HG03108 (cell line): ENCODE measurements at regions not wholly inside any gene's neighbourhood (a gene's known extent, or its start where the extent isn't known, plus 50 kb on each side); places are given as distances from the start of the nearest gene placed in this dataset.

ENCODE experiments used
- ATAC-seq: cut with Tn5 transposase; IDR thresholded peaks from one replicate; pipeline ENCODE4 v1.9.1; 2021; ENCODE audit warnings: moderate library complexity; ENCODE audit not compliant: unreplicated experiment

DNA sequence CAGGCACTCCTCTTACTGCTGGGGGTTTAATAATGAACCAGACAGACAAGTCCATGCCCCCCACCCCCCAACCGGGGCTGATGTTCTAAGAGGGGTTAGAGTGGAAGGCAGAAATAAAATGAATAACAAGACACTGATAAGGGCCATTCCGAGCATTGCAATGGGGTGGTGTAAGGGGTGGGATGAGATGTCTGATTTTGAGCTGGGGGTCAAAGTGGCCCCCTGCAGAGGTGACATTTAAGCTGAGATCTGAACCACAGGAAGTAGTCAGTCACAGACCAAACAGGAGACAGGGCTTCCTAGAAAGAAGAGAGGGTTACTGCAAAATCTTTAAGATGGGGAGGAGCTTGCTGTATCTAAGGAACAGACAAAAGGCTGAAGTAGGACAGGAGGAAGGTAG lies 180.6 kb upstream of the SH3BP4 start:
- ATAC-seq = no peak

DNA sequence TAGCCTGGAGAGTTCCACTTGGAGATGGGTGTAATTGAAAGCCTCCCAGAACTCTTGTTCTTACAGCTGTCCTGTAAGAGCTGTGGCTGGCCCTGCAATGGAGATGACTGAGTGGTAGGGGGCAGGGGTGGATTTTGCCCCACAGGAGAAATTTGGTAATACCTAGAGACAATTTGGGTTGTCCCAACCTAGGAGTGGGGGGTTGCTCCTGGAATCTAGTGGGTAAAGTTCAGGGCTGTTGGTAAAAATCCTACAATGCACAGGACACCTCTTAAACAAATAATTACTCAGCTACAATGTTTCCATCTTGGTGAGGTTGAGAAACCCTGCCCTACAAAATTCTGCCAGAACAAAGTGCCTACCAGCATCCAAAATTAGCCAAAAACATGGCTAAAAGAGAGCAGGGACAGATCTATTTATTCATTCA lies 181.1 kb upstream of the SH3BP4 start:
- no peak for ATAC-seq

DNA sequence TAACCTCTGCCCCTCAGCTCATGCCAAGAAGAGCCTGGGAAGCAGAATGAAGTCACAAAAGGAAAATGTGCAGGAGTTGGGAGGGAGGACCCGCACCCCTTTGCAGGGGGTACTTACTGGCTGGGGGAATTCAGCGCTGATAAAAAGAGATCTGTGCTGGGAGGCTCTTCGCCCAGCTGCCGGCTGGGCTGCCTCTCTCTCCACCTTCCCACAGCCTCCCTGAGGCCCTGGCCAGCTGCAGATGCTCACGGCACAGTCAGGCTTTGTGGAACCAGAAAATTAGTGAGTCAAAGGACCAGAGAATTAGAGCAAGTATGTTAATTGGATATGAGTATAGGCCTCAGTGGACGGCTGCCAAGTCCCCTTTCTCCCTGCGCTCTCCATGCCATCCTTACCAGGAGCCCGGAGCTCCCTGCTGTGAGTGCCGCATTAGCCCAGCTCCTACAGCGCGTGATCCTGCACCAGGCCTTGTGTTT lies 181.7 kb upstream of the SH3BP4 start:
- ATAC-seq = no peak

DNA sequence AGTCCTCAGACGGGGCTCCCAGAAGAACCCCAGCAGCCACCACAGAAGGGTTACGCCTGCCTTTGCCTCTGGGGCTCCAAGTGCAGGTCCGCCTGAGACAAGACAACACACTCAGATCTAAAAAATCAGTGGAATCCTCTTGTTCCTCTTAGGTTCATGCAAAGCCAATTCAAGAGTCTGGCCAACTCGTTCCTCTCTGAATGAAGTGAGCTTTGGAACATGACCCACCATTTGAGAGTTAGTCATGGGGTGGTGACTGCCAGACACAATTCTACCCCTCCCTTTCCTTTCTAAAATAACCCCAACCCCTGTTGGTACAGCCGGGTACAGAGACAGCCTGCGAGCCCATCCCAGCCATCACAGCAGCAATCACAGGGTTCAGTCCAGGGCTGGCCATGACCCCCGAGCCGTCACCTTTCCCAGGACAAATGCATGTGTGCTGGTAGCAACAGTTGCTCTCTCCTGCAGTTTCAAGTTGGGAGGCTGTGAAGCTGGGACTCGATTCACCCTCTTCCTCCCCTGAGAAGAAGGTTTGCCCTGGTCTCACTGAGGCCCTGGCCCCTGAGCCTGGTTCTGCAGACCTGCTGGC lies 183.1 kb upstream of the SH3BP4 start:
- no peak for ATAC-seq

DNA sequence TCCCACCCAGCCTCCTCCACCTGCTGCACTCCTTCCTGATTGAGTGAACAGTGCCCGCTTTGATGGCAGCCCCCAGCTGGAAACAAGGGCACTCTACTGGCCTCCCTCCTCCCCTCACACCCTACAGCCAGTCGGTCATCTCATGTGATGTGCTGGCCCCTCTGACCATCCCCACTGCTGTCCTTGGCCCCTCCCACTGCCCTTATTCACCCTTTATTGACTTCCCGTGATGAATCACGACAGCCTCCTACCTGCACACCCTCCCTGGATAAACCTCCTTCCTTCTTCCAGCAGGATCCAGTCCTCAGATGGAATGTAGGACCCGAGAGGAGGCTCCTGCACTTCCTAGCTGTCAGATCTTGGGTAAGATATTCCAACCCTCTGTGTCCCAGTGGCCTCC lies 186.5 kb upstream of the SH3BP4 start:
- no peak for ATAC-seq

DNA sequence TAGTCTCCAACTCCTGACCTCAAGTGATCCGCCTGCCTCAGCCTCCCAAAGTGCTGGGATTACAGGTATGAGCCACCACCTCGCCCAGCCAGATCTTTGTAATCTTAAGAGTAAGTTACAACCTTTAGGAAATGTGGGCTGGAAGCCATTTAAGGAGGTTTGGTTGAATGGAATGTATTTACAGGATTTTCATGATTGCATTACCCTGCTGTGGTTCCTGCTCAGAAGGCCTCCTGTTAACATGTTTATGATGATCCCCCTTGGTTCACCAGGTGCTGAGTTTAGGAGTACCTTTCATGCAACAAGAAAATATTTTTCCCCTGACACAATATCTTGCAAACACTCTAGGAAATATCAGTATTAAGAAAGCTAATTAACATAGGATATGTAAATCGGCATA lies 187.4 kb upstream of the SH3BP4 start:
- no peak for ATAC-seq

DNA sequence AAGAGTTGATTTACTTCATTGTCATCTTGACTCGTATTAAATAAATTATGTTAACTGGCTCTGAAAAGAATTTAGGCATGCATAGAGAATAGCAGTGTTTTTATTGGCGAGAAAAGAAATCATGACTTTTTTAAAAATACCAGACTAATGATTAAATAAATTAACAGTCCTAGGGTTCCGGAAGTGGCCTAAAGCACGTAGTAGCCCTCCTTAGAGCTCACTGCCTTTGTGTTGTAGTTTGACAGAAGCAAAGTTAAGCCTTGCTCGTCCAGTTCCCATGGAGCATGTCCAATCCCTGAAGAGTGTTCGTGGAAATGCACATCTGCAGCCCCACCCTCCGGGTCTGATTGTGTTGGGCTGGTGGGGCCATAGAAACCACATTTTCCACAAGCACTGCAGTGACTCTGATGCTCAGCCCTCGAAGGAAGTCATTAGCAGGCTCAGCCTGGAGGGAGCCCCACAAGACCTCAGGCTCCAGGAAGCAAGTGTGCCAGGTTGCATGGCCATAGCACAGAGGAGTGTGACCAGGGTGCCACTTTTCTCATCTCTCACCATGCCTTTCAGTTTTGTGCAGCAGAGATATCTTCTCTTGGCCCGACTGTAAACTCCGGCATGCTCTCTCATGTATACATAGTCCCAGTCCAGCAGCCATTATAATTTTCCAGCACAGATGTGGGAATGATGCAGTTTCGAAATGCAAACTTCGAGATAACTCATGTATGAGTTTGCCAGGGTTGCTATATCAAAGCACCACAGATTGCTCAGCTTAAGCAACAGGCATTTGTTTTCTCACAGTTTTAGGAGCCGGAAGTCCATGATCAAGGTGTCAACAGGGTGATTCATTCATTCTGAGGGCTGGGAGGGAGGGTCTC lies 188.6 kb upstream of the SH3BP4 start:
- no peak for ATAC-seq

DNA sequence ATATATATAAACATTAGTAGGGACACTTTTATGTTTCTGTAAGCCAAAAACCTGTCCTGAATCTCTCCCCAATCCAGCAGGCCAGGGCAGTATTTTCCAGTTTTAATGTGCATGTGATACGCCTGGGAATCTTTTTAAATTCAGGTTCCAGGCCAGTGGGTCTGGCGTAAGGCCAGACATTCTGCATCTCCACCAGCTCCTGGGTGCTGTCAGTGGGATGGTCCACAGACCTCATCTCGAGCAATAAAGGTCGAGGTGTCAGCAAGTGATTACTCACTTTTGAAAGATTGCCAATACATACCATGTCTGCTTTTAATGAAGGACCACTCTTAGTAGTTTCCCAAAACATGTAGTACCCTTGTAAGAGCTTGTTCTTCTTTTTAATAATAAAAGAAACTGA lies 189.9 kb upstream of the SH3BP4 start:
- ATAC-seq = no peak

DNA sequence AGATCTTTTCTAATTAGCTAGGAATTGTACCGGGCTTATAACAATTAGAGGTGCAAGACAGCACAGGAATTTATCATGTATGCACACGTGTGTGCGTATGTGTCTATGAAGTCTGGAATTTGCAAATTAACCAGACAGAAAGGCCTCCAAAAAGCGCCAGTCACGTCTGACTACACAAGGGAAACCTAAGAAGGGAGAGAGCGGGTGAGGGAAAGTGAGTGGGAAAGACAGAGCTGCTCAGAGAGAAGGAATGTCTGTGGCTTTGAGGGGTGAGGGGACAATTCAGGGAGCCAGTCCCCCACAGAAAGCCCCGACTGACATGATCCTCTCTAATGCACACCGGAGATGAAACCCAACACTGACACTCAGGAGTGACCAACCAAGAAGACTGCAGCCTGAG lies 197.7 kb upstream of the SH3BP4 start:
- no peak for ATAC-seq

DNA sequence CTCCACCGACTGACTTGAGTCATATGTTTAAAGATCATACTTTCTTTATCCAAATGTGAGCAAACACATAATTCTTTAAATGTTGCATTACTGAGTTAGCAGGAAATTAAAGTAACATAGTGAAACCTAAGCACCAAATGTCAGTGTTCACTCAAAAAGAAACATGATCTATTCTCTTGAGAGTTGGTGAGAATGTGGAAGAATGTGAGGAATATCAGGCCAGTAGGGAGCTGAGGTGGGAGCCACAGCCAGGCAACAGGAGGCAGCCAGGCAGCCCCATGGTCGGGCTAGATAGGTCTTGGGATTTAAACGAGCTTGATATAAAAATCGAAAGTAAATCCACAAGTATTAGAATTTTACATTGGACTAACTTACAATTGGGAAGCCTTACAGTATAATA lies 198.1 kb upstream of the SH3BP4 start:
- ATAC-seq = no peak

DNA sequence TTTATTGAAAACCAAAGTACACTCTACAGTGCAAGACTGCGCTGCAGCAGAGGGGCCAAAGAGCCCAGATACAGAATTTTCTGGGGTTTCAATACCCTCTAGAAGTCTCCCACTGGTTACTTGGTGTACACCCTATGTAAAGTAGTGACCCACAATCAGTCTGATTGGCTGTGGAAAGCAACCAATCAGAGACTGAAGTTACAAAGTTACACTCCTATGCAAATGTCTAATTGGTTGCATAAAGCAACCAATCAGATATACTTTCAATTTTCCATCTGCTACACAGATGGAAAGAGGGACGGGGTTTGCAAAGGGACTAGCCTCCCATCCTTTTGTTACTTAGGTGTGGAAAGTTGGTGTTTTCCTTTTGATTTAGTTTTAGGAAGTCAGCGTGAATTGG lies 198.9 kb upstream of the SH3BP4 start:
- ATAC-seq = no peak

DNA sequence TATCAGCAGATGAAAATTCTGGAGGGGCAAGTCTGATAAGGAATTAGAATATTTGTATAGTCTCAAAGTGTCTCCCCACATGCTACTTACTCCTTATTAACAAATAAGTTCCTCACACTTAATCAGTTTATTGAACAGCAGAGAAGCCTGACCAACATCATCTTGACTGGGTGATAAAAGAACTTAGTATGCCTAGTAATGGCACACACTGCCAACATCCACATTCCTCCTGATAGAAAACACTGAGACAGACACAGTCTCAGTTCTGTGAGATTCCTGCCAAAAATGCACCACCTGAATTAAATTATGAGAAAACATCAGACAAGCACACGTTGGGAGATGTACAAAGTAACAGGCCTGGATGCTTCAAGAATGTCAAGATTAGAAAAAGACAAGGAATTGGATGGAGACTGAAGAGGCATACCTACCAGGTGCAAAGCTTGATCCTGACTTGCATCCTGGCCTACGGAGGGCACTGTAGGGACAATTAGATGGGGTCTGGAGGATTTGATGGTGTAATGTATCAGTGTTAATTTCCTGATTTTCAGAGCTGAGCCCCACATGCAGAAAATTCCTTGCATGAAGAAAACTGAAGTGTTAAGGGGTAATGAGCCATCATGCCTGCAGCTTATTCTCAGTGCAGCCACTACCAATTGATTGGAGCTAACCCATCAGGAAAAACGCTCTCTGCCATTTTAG lies 200.4 kb upstream of the SH3BP4 start:
- no peak for ATAC-seq

DNA sequence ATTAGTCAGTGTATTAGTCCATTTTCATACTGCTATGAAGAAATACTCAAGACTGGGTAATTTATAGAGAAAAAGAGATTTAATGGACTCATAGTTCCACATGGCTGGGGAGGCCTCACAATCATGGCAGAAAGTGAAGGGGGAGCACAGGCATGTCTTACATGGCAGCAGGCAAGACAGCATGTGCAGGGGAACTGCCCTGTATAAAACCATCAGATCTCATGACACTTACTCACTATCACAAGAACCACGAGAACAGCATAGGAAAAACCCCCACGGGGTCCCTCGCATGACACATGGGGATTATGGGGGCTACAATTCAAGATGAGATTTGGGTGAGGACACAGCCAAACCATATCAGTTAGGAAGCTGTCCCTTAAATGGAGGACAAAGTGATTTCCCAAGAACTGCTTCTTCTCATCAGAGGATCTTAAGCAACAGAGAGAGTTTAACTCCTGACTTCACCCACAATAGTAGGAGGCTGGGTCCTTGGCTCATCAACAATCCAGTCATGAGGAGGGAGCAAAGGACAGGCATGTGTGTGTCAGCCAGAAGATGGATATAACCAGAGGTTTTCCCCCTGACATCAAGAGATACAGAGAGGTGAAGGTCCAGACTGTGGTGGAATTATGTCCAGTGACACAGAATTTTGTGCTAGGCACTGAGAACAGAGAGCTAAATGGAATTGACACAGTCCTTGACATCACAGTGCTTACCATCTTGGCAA lies 203.8 kb upstream of the SH3BP4 start:
- no peak for ATAC-seq

DNA sequence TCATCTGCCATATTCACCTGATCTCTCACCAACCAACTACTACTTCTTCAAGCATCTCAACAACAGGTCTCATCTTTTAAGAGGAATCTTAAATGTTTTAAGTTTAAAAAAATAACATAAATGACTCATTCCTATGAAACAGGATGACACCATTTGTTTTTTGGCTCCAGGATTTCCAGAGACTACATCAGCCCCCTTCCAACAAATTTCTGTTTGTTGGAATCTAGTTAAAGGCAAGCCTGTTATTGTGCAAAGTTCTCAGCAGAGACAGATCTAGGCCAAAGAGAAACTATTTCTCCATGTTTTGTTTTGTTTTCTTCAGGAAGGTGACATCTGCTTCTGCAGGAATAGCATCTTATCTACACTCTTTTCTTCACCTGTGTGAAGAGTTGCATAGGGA lies 204.8 kb upstream of the SH3BP4 start:
- no peak for ATAC-seq

DNA sequence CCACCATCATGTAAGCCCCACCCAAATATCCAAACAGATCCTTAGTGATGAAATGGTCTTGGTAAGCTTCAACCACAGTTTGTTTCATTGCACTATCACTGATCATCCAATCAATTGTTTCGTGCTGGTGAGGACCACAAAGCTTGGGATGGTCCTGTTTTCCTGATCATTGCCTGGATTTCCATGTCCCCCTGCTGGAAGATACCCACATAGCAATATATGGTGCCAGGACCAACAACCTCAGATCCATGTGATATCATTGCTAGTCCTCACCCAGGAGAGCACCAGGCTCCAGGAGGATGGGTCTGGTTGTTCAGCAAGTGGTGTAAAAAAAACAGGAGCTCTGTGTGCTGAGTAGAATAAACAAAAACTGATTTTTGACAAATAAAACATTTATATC lies 206.5 kb upstream of the SH3BP4 start:
- ATAC-seq = no peak

DNA sequence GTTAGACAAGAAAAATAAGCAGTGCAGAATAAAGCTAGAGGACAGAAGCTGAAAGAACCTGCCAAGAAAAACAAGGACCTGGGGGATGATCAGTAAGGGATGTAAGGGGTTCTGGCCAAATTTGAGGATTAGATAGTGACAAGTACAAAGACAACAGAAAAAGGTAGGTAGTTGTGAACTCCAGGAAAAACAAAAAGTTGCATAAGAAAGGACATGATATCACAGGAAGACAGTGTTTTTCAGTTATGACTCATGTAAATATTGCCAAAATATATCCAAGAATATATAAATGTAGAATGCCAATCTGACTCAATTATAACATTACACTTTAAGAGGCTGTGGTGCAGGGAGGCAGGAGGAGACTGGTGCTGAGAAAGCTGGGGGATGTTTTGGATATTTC lies 209.8 kb upstream of the SH3BP4 start:
- ATAC-seq = no peak

DNA sequence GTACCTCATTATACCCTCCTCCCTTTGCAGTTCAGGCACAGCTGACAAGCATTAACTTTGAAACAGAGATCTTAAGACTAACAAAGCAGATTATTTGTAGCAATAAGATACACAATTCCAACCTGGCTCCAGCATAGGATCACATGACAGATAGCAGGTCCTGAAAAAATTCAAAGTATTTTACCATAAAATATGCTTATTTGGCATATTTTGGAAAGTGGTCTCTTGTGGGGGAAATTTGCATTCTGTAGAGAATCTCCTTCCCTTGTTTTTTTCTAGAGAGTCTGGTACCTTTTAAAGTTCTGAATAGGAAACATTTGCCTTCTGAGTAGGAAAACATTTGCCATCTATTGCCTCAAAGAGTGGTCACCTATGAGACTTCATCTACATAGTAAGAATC lies 212.8 kb upstream of the SH3BP4 start:
- ATAC-seq = no peak

DNA sequence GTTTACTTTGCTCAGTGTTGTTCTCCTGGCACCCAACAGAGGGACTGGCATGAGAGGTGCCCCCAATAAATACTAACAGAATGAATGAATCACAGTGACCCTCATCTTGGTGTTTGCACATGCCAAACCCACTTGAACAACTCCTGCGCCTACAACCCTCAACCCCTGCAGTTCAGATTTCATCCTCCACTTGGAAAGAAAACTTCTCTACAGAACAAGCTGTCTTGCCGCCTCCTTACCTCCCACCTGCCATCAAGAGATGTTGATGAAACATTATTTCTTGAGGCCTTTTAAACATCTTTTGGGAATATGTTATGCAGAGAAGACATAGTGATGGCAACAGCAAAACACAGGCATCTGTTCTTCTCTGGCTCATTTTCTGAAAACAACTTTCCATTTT lies 216.0 kb upstream of the SH3BP4 start:
- ATAC-seq = no peak

DNA sequence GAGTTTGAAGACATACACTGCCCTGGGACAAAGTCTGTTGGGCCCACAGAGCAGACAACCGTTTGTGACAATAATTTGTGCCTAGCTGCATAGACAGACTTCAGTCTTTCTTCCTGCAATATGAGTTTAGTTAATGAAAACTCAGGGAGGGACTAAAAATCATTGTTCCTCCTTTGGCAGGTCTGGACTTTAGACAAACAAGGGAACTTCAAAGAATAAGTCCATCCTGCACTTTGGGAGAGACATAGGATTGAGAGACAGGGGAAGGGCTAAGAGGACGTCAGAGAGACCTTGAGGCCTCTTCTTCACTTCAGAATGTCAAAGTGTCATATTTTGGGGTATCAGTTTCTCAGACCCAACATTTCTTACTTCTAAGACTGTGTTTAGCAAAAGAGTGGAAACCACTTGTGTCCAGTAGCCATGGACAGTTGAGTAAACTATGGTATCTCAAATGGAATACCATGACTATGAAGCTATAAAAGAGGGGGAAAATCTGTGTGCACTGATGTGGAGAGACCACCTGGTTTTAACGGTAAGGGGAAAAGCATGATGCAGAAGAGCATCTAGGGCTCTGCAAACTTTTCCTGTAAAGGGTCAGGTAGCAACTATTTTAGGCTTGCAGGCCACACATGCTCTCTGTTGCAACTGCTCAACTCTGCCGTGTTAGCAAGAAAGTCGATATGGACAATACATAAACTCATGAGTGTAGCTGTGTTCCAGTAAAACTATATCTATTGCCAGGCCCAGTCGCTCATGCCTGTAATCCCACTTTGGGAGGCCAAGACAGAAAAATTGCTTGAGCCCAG lies 217.8 kb upstream of the SH3BP4 start:
- no peak for ATAC-seq

DNA sequence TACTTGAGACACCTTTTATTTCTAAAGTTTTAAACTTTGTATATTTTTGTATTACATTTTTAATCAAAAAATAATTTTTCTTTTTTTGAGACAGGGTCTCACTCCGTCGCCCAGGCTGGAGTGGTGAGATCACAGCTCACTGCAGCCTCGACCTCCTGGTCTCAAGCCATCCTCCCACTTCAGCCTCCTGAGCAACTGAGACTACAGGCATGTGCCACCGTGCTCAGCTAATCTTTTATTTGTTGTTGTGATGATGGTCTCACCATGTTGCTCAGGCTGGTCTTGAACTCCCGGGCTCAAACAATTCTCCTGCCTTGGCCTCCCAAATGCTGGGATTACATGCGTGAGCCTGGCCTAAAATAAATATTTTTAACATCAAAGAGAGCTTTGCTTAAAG lies 218.7 kb upstream of the SH3BP4 start:
- ATAC-seq = no peak
